OCI-LY3 (cell line): ENCODE measurements at regions not wholly inside any gene's neighbourhood (a gene's known extent, or its start where the extent isn't known, plus 50 kb on each side); places are given as distances from the start of the nearest gene placed in this dataset.
A peak's percentile ranks its signal among the peaks of the same experiment; 100 is the strongest.

ENCODE experiments used
- H2AFZ ChIP-seq: fragments of 200-600, 300-600 bp; shearing (Covaris generic); 2 replicates; pipeline ENCODE4 v1.6.0; 2014; ENCODE audit warnings: antibody characterized with exemption, low read depth, low read length
- H3K27ac ChIP-seq: fragments of 200-600, 300-600 bp; sonication (generic); 2 replicates; pipeline ENCODE4 v1.5.1; 2014; ENCODE audit warnings: mild to moderate bottlenecking, low read length, moderate library complexity, mixed read lengths
- H3K27me3 ChIP-seq: fragments of 200-600, 300-600 bp; sonication (generic); 2 replicates; pipeline ENCODE4 v1.6.1; 2014; ENCODE audit warnings: low read depth, low read length, mixed read lengths
- H3K36me3 ChIP-seq: fragments of 200-600, 300-600 bp; sonication (generic); replicated peaks from 2 replicates; pipeline ENCODE3; 2014; ENCODE audit warnings: low read depth, low read length, mixed read lengths
- H3K4me1 ChIP-seq: fragments of 300-600, 200-600 bp; sonication (generic); 2 replicates; pipeline ENCODE4 v1.6.1; 2014; ENCODE audit warnings: low read length, mixed read lengths
- H3K4me2 ChIP-seq: fragments of 200-600, 300-600 bp; sonication (generic); 2 replicates; pipeline ENCODE4 v1.6.1; 2014; ENCODE audit warnings: low read length, mixed read lengths
- H3K4me3 ChIP-seq: fragments of 300-600, 200-600 bp; sonication (generic); 2 replicates; pipeline ENCODE4 v1.5.1; 2014; ENCODE audit warnings: antibody characterized with exemption, mild to moderate bottlenecking, low read length, moderate library complexity
- H3K79me2 ChIP-seq: fragments of 300-600, 200-600 bp; shearing (Covaris generic); 2 replicates; pipeline ENCODE4 v1.6.1; 2014; ENCODE audit warnings: mild to moderate bottlenecking, low read length, mixed read lengths
- H3K9ac ChIP-seq: fragments of 300-600, 200-600 bp; shearing (Covaris generic); 2 replicates; pipeline ENCODE4 v1.6.0; 2014; ENCODE audit warnings: mild to moderate bottlenecking, low read length, moderate library complexity
- H3K9me3 ChIP-seq: fragments of 200-600, 300-600 bp; shearing (Covaris generic); 2 replicates; pipeline ENCODE4 v1.6.1; 2014; ENCODE audit warnings: low read length, mixed read lengths; ENCODE audit not compliant: insufficient read depth
- H4K20me1 ChIP-seq: fragments of 200-600, 300-600 bp; sonication (generic); 2 replicates; pipeline ENCODE4 v1.6.1; 2016; ENCODE audit warnings: low read length, mixed read lengths; ENCODE audit not compliant: insufficient read depth
- EZH2phosphoT487 ChIP-seq: fragments of 200-600 bp; shearing (Covaris generic); IDR thresholded peaks from 2 replicates; pipeline ENCODE4 v1.6.1; 2018; ENCODE audit warnings: antibody characterized with exemption, mixed run types, low read depth
- TF ChIP-seq, protein P1 (sequence below): fragments of 200-600, 300-600 bp; sonication (generic); IDR thresholded peaks from 2 replicates; pipeline ENCODE4 v1.5.1; 2014; ENCODE audit warnings: antibody characterized with exemption, low read length, low read depth

- no peak overlapping the region for H3K9ac ChIP-seq
- H3K4me1 ChIP-seq = no peaks in the 10 kb centered on the region
- H3K4me3 ChIP-seq = no peak overlapping the region
- no peak for TF ChIP-seq EZH2phosphoT487
- TF ChIP-seq, protein P1, sequence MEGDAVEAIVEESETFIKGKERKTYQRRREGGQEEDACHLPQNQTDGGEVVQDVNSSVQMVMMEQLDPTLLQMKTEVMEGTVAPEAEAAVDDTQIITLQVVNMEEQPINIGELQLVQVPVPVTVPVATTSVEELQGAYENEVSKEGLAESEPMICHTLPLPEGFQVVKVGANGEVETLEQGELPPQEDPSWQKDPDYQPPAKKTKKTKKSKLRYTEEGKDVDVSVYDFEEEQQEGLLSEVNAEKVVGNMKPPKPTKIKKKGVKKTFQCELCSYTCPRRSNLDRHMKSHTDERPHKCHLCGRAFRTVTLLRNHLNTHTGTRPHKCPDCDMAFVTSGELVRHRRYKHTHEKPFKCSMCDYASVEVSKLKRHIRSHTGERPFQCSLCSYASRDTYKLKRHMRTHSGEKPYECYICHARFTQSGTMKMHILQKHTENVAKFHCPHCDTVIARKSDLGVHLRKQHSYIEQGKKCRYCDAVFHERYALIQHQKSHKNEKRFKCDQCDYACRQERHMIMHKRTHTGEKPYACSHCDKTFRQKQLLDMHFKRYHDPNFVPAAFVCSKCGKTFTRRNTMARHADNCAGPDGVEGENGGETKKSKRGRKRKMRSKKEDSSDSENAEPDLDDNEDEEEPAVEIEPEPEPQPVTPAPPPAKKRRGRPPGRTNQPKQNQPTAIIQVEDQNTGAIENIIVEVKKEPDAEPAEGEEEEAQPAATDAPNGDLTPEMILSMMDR = no peak
- no peaks in the 10 kb centered on the region for H4K20me1 ChIP-seq
- H3K9me3 ChIP-seq = no peaks in the 10 kb centered on the region
- H3K27me3 ChIP-seq = no peaks in the 10 kb centered on the region
- no peaks in the 10 kb centered on the region for H3K36me3 ChIP-seq
- H3K27ac ChIP-seq = no peak overlapping the region
- H3K4me2 ChIP-seq = no peak overlapping the region
- no peaks in the 10 kb centered on the region for H3K79me2 ChIP-seq
- H2AFZ ChIP-seq = no peak overlapping the region
These were observed 851.6 kb downstream of the CENPC start for GRCh38 chr4:66693694-66694093.

DNA sequence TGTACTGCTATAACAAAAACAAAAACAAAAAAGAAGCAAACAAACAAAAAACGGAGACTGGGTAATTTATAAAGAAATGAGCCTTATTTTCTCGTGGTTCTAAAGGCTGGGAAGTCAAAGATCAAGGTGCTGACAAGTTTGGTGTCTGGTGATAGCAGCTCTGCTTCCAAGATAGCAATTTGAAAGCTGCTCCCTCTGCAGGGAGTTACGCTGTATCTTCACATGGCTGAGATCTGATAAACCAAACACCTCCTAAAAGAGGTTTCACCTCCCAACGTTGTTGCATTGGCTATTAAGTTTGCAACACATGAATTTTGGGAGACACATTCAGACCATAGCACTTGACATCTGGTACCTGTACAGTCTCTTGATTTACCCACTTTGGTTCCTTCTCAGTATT lies 854.2 kb downstream of the CENPC start:
- Histone ChIP-seq H3K4me1 (no peaks in the 10 kb centered on the region), H3K27me3 (no peaks in the 10 kb centered on the region), H3K9ac (no peak overlapping the region), H3K9me3 (no peaks in the 10 kb centered on the region), H3K36me3 (no peaks in the 10 kb centered on the region), H2AFZ (no peak overlapping the region), H3K79me2 (no peaks in the 10 kb centered on the region), H3K4me3 (no peak overlapping the region), H4K20me1 (no peaks in the 10 kb centered on the region), H3K27ac (no peak overlapping the region), H3K4me2 (no peak overlapping the region)
- TF ChIP-seq, protein P1 = peak; percentile 20; the same call in 1 of the 2 replicates
- TF ChIP-seq EZH2phosphoT487 = no peak

DNA sequence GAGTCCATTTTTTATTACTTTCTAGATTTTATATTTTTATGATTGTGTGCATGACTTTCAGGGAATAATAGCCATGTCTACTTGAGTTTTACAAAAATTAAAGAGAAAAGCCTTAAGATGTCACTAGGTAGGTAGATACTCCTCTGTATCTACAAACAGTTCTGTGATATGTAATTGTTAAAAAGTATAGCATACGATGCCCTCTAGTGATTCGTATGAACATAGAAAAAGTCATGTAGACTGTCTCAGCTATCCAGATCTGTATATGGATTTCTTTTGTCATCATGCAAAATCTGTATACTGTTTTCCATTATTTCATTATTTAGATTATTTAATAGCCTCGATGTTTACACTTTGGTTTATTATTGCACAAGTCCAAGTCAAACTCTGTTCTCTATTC lies 856.6 kb downstream of the CENPC start:
- no peak overlapping the region for H2AFZ ChIP-seq
- H3K27me3 ChIP-seq = no peaks in the 10 kb centered on the region
- no peaks in the 10 kb centered on the region for H3K9me3 ChIP-seq
- no peak overlapping the region for H3K4me3 ChIP-seq
- no peak overlapping the region for H3K4me2 ChIP-seq
- no peak overlapping the region for H3K9ac ChIP-seq
- no peaks in the 10 kb centered on the region for H3K79me2 ChIP-seq
- H3K4me1 ChIP-seq = no peaks in the 10 kb centered on the region
- no peaks in the 10 kb centered on the region for H4K20me1 ChIP-seq
- H3K36me3 ChIP-seq = no peaks in the 10 kb centered on the region
- TF ChIP-seq, protein P1 = peak; percentile 69
- TF ChIP-seq EZH2phosphoT487 = no peak
- H3K27ac ChIP-seq = no peak overlapping the region

DNA sequence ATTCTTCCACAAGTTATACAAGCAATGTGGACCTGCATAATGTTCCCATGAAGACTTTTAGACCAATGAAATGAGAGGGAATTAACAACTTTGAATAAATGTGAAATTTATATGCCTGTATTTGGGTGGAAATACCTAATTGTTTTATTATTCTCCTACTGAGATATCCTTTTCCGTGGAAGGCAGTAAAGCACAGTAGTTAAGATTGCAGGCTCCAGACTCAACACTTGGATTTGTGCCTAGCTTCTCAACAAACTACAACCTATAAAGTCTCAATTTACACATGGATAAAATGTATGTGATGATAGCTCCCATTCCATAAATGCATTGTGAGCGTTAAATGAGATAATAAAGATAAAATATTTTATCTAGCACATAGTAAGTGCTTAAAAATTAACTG lies 857.8 kb downstream of the CENPC start:
- Histone ChIP-seq H3K4me1 (no peaks in the 10 kb centered on the region), H3K79me2 (no peaks in the 10 kb centered on the region), H3K9ac (no peak overlapping the region), H3K4me2 (no peak overlapping the region), H3K9me3 (no peaks in the 10 kb centered on the region), H3K4me3 (no peak overlapping the region), H3K27ac (no peak overlapping the region), H2AFZ (no peak overlapping the region), H4K20me1 (no peaks in the 10 kb centered on the region), H3K27me3 (no peaks in the 10 kb centered on the region), H3K36me3 (no peaks in the 10 kb centered on the region)
- TF ChIP-seq, protein P1 = no peak
- TF ChIP-seq EZH2phosphoT487 = no peak
